OCI-LY3 (cell line): ENCODE measurements at regions not wholly inside any gene's neighbourhood (a gene's known extent, or its start where the extent isn't known, plus 50 kb on each side); places are given as distances from the start of the nearest gene placed in this dataset.
"Not testable (repeated sequence)": the region's sequence is repeated elsewhere in the genome, so short reads cannot be mapped to it uniquely, and the experiment has no call there.

Experiments
- H2AFZ ChIP-seq: fragments of 200-600, 300-600 bp; shearing (Covaris generic); 2 replicates; pipeline ENCODE4 v1.6.0; 2014; ENCODE audit warnings: antibody characterized with exemption, low read depth, low read length
- H3K27ac ChIP-seq: fragments of 200-600, 300-600 bp; sonication (generic); 2 replicates; pipeline ENCODE4 v1.5.1; 2014; ENCODE audit warnings: mild to moderate bottlenecking, low read length, moderate library complexity, mixed read lengths
- H3K27me3 ChIP-seq: fragments of 200-600, 300-600 bp; sonication (generic); 2 replicates; pipeline ENCODE4 v1.6.1; 2014; ENCODE audit warnings: low read depth, low read length, mixed read lengths
- H3K36me3 ChIP-seq: fragments of 200-600, 300-600 bp; sonication (generic); replicated peaks from 2 replicates; pipeline ENCODE3; 2014; ENCODE audit warnings: low read depth, low read length, mixed read lengths
- H3K4me1 ChIP-seq: fragments of 300-600, 200-600 bp; sonication (generic); 2 replicates; pipeline ENCODE4 v1.6.1; 2014; ENCODE audit warnings: low read length, mixed read lengths
- H3K4me2 ChIP-seq: fragments of 200-600, 300-600 bp; sonication (generic); 2 replicates; pipeline ENCODE4 v1.6.1; 2014; ENCODE audit warnings: low read length, mixed read lengths
- H3K4me3 ChIP-seq: fragments of 300-600, 200-600 bp; sonication (generic); 2 replicates; pipeline ENCODE4 v1.5.1; 2014; ENCODE audit warnings: antibody characterized with exemption, mild to moderate bottlenecking, low read length, moderate library complexity
- H3K79me2 ChIP-seq: fragments of 300-600, 200-600 bp; shearing (Covaris generic); 2 replicates; pipeline ENCODE4 v1.6.1; 2014; ENCODE audit warnings: mild to moderate bottlenecking, low read length, mixed read lengths
- H3K9ac ChIP-seq: fragments of 300-600, 200-600 bp; shearing (Covaris generic); 2 replicates; pipeline ENCODE4 v1.6.0; 2014; ENCODE audit warnings: mild to moderate bottlenecking, low read length, moderate library complexity
- H3K9me3 ChIP-seq: fragments of 200-600, 300-600 bp; shearing (Covaris generic); 2 replicates; pipeline ENCODE4 v1.6.1; 2014; ENCODE audit warnings: low read length, mixed read lengths; ENCODE audit not compliant: insufficient read depth
- H4K20me1 ChIP-seq: fragments of 200-600, 300-600 bp; sonication (generic); 2 replicates; pipeline ENCODE4 v1.6.1; 2016; ENCODE audit warnings: low read length, mixed read lengths; ENCODE audit not compliant: insufficient read depth
- EZH2phosphoT487 ChIP-seq: fragments of 200-600 bp; shearing (Covaris generic); IDR thresholded peaks from 2 replicates; pipeline ENCODE4 v1.6.1; 2018; ENCODE audit warnings: antibody characterized with exemption, mixed run types, low read depth
- TF ChIP-seq, protein P1 (sequence below): fragments of 200-600, 300-600 bp; sonication (generic); IDR thresholded peaks from 2 replicates; pipeline ENCODE4 v1.5.1; 2014; ENCODE audit warnings: antibody characterized with exemption, low read length, low read depth

DNA sequence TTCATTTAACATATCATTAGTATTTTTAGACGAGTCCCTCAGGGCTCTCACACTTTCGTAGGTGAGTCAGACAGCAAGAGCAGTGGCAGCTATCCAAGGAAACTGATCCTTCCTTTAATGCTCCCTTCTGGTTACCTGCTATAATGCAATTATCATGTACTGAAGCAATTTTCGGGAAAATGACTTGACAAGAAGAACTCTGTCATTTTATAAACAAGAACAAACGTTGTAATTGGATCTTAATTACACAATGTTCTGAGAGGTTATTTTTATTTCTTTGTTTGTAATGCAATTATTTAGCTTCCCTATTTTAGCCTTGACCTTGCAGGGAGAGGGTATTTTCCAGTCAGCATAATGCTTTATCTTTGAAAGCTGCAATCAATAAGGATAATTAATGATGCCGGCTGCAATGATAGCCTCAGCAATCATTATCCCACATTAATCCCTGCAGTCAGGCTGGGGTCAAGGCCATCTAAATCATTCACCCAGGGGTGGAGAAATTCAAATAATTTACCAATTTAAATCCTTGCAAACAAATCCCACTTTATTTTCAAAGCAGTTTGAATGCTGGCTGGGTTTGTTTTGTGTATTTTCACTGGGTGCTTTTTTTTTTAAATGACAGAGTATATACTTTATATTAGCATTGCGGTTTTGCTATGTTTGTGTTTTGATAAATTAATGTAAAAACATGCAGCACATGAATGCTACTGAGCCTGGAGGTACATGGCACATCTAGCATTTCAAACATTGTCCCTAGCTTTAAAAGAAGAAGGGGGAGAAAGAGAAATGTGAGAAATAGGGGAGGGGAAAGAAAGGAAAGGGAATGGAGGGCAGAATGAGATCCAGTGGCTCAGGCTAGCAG lies 249.9 kb downstream of the SHOX2 start:
- H4K20me1 ChIP-seq: no peaks in the 10 kb centered on the region
- H3K4me3 ChIP-seq: no peak overlapping the region
- H3K27me3 ChIP-seq: no peaks in the 10 kb centered on the region
- no peak overlapping the region for H3K9ac ChIP-seq
- no peaks in the 10 kb centered on the region for H3K4me1 ChIP-seq
- H3K79me2 ChIP-seq: no peaks in the 10 kb centered on the region
- H3K36me3 ChIP-seq: no peaks in the 10 kb centered on the region
- H3K9me3 ChIP-seq: no peaks in the 10 kb centered on the region; the same call in 1 of the 2 replicates
- H2AFZ ChIP-seq: no peak overlapping the region
- no peak overlapping the region for H3K27ac ChIP-seq
- TF ChIP-seq, protein P1, sequence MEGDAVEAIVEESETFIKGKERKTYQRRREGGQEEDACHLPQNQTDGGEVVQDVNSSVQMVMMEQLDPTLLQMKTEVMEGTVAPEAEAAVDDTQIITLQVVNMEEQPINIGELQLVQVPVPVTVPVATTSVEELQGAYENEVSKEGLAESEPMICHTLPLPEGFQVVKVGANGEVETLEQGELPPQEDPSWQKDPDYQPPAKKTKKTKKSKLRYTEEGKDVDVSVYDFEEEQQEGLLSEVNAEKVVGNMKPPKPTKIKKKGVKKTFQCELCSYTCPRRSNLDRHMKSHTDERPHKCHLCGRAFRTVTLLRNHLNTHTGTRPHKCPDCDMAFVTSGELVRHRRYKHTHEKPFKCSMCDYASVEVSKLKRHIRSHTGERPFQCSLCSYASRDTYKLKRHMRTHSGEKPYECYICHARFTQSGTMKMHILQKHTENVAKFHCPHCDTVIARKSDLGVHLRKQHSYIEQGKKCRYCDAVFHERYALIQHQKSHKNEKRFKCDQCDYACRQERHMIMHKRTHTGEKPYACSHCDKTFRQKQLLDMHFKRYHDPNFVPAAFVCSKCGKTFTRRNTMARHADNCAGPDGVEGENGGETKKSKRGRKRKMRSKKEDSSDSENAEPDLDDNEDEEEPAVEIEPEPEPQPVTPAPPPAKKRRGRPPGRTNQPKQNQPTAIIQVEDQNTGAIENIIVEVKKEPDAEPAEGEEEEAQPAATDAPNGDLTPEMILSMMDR: no peak
- no peak overlapping the region for H3K4me2 ChIP-seq

DNA sequence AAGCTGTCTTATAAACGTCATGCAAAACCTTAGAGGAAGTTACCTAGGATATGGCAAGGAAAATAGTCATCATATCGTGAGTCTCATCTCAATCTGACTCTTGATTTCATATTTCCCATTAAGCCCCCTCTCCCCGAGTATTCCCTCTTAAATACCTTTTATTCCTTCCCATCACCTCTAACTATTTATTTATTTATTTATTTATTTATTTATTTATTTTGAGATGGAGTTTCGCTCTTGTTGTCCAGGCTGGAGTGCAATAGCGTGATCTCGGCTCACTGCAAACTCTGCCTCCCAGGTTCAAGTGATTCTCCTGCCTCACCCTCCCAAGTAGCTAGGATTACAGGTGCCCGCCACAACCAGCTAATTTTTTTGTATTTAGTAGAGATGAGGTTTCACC lies 260.4 kb downstream of the SHOX2 start:
- H2AFZ ChIP-seq, H3K4me2 ChIP-seq, H3K4me3 ChIP-seq, H3K9me3 ChIP-seq, H3K27me3 ChIP-seq, H3K27ac ChIP-seq, H3K9ac ChIP-seq, H3K36me3 ChIP-seq, H4K20me1 ChIP-seq, H3K79me2 ChIP-seq, H3K4me1 ChIP-seq: not testable (repeated sequence)

DNA sequence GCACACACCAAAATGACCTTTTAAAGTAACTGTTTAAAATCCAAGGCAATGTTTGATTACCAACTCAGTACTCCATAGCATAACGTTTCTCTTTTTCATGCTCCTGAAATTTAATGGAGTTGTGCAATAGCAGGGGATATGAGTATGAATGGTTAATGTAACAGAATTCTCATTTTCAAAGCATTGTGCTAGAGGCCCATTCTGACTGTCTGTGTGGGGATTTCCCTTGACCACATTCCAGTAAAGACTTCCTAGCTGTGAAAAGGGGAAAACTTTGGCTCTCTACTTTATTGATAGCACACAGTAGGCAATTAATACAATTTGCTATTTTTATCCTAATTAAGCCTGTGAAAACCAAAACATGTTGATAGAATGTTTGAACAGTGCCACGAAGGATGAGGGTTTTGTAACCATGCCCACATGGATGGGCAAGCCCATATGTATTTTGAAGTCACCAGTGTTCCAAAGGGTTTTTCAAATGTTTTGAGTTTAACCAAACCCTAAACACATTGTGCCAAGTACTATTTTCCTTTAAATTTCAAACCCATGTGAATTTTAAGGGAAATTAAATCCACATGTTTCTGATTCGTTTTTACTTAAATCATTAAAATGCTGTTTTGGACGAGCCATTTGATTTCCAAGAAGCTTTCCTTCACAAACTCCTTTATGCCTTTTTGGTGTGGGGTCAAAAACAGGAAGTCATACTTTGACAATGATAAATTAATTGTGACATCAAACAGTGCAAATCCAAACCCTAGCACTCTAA lies 261.2 kb downstream of the SHOX2 start:
- Histone ChIP-seq H3K9ac (no peak overlapping the region), H3K27me3 (no peaks in the 10 kb centered on the region), H3K36me3 (no peaks in the 10 kb centered on the region), H3K9me3 (no peaks in the 10 kb centered on the region), H3K4me3 (no peak overlapping the region), H3K79me2 (no peaks in the 10 kb centered on the region), H3K4me2 (no peak overlapping the region), H4K20me1 (no peaks in the 10 kb centered on the region), H3K27ac (no peak overlapping the region), H3K4me1 (no peaks in the 10 kb centered on the region), H2AFZ (no peak overlapping the region)
- TF ChIP-seq, protein P1: no peak
- no peak for TF ChIP-seq EZH2phosphoT487

DNA sequence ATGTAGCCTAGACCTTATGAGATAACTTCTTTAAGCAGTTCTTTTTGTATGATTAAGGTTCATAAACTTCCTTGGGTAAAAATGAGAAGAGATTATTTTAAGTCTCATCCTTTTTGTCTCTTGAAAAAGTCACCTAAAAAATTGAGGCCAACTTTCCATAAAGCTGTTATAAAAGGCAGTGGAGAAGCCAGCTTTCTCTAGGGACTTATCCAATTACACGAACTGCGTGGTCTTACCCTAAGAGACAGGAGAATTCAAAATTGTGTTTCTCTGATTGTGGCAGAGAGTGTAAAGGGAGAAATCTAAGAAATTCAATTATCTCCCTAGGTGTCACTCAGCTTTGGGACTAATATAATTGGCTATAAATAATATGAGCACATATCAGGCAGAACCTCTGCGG lies 262.0 kb downstream of the SHOX2 start:
- Histone ChIP-seq H3K4me2 (no peak overlapping the region), H3K4me3 (no peak overlapping the region), H3K27ac (no peak overlapping the region), H2AFZ (no peak overlapping the region), H3K4me1 (no peaks in the 10 kb centered on the region), H3K36me3 (no peaks in the 10 kb centered on the region), H3K79me2 (no peaks in the 10 kb centered on the region), H4K20me1 (no peaks in the 10 kb centered on the region), H3K9ac (no peak overlapping the region), H3K9me3 (no peaks in the 10 kb centered on the region), H3K27me3 (no peaks in the 10 kb centered on the region)
- TF ChIP-seq EZH2phosphoT487: no peak
- TF ChIP-seq, protein P1: no peak
